NB4 (cell line): ENCODE measurements at regions not wholly inside any gene's neighbourhood (a gene's known extent, or its start where the extent isn't known, plus 50 kb on each side); places are given as distances from the start of the nearest gene placed in this dataset.

ENCODE experiments used
- DNase-seq: peaks from one replicate; pipeline ENCODE4 v3.0.0; 2010; ENCODE audit warnings: low read depth
- H3K4me3 ChIP-seq: one replicate; pipeline ENCODE4 v1.5.1; 2011; ENCODE audit warnings: mild to moderate bottlenecking, low read depth, low read length, moderate library complexity
- CTCF ChIP-seq: IDR thresholded peaks from one replicate; pipeline ENCODE4 v1.5.1; 2012; ENCODE audit warnings: low read depth, low read length
- MAX ChIP-seq: IDR thresholded peaks from 2 replicates; pipeline ENCODE4 v1.6.1; 2011; ENCODE audit warnings: low read depth, low read length
- MYC ChIP-seq: IDR thresholded peaks from 2 replicates; pipeline ENCODE4 v1.6.1; 2011; ENCODE audit warnings: low read depth, low read length
- POLR2A ChIP-seq: IDR thresholded peaks from 2 replicates; pipeline ENCODE4 v1.6.1; 2011; ENCODE audit warnings: mild to moderate bottlenecking; ENCODE audit not compliant: insufficient read length; ENCODE audit errors: extremely low read depth

- DNase-seq: no peak
- TF ChIP-seq POLR2A: no peak
- no peak overlapping the region for H3K4me3 ChIP-seq
These were observed 109.7 kb upstream of the CTNNB1 start for GRCh38 chr3:41089566-41089965.

GRCh38 chr3:41092844-41093243 is 106.5 kb upstream of the CTNNB1 start:
- DNase-seq: no peak
- TF ChIP-seq CTCF: no peak
- no peak overlapping the region for H3K4me3 ChIP-seq

GRCh38 chr3:41093476-41093875 is 105.8 kb upstream of the CTNNB1 start:
- H3K4me3 ChIP-seq: no peak overlapping the region
- TF ChIP-seq MYC: no peak
- no peak for TF ChIP-seq POLR2A
- TF ChIP-seq CTCF: no peak
- no peak for TF ChIP-seq MAX
- no peak for DNase-seq

- TF ChIP-seq CTCF (no peak), MAX (no peak), MYC (no peak), POLR2A (no peak)
- DNase-seq: no peak
- no peak overlapping the region for H3K4me3 ChIP-seq
These were observed 105.0 kb upstream of the CTNNB1 start for GRCh38 chr3:41094351-41094750.

GRCh38 chr3:41095702-41096101 is 103.6 kb upstream of the CTNNB1 start:
- DNase-seq: no peak
- no peak overlapping the region for H3K4me3 ChIP-seq
- TF ChIP-seq MYC: no peak
- no peak for TF ChIP-seq MAX
- no peak for TF ChIP-seq POLR2A
- TF ChIP-seq CTCF: no peak

GRCh38 chr3:41097896-41098496 is 101.3 kb upstream of the CTNNB1 start:
- no peak overlapping the region for H3K4me3 ChIP-seq
- DNase-seq: no peak
- no peak for TF ChIP-seq MYC
- no peak for TF ChIP-seq CTCF
- no peak for TF ChIP-seq MAX
